SK-N-SH (cell line): ENCODE measurements at regions not wholly inside any gene's neighbourhood (a gene's known extent, or its start where the extent isn't known, plus 50 kb on each side); places are given as distances from the start of the nearest gene placed in this dataset.

Experiments
- CTCF ChIA-PET: fragments of 300-600, 350-600 bp; formaldehyde crosslinking; extraction: SDS; loops from one replicate; lab custom pipeline; 2021; lab: Yijun Ruan, JAX
- POLR2A ChIA-PET: fragments of 350-600 bp; sonication (Branson Sonifier 250); formaldehyde crosslinking; extraction: SDS; loops from one replicate; lab custom pipeline; 2020; ENCODE audit warnings: antibody characterized with exemption, inconsistent platforms; lab: Yijun Ruan, JAX
- DNase-seq: peaks from one replicate; pipeline ENCODE4 v3.0.0; 2012
- H2AFZ ChIP-seq: fragments of 200-600 bp; sonication (generic); 2 replicates; pipeline ENCODE4 v1.8.1; 2016; ENCODE audit warnings: antibody characterized with exemption, mild to moderate bottlenecking, low read depth
- H3F3A ChIP-seq: fragments of 200-600 bp; sonication (generic); replicated peaks from 2 replicates; pipeline ENCODE3; 2016; ENCODE audit warnings: antibody characterized with exemption, mild to moderate bottlenecking; ENCODE audit not compliant: insufficient read depth
- H3K27ac ChIP-seq, 2 experiments: fragments of 200-500 bp in 1 of 2; fragments of 200-600 bp in 1 of 2; sonication (Bioruptor generic) in 1 of 2; sonication (generic), shearing (Covaris generic) in 1 of 2; 2 replicates each; pipeline versions ENCODE4 v1.5.1 to v1.6.1; 2014 to 2016; ENCODE audit warnings: low read depth in 2 of 2, inconsistent platforms in 1 of 2, low read length in 1 of 2, mild to moderate bottlenecking in 1 of 2, mixed read lengths in 1 of 2
- H3K27me3 ChIP-seq: fragments of 200-600 bp; sonication (generic), shearing (Covaris generic); 2 replicates; pipeline ENCODE4 v1.6.1; 2016; ENCODE audit warnings: mixed run types; ENCODE audit not compliant: insufficient read depth
- H3K36me3 ChIP-seq, 2 experiments: fragments of 200-500 bp in 1 of 2; fragments of 200-600 bp in 1 of 2; sonication (Bioruptor generic) in 1 of 2; sonication (generic) in 1 of 2; replicated peaks in 1 of 2; 2 replicates each; pipeline versions ENCODE3 to v1.5.1; 2014 to 2016; ENCODE audit warnings: low read length in 1 of 2, mild to moderate bottlenecking in 1 of 2; ENCODE audit not compliant: insufficient read depth in 2 of 2, control insufficient read depth in 1 of 2
- H3K4me1 ChIP-seq, 2 experiments: fragments of 200-500 bp in 1 of 2; fragments of 200-600 bp in 1 of 2; sonication (Bioruptor generic) in 1 of 2; sonication (generic), shearing (Covaris generic) in 1 of 2; 2 replicates each; pipeline versions ENCODE4 v1.5.1 to v1.6.1; 2014 to 2016; ENCODE audit warnings: low read depth in 1 of 2, low read length in 1 of 2, mixed run types in 1 of 2; ENCODE audit not compliant: insufficient read depth in 2 of 2, control insufficient read depth in 1 of 2
- H3K4me2 ChIP-seq: fragments of 200-600 bp; sonication (generic), shearing (Covaris generic); 2 replicates; pipeline ENCODE4 v1.6.1; 2017; ENCODE audit warnings: mixed run types
- H3K4me3 ChIP-seq, 2 experiments: fragments of 200-500 bp in 1 of 2; fragments of 200-600 bp in 1 of 2; sonication (Bioruptor generic) in 1 of 2; sonication (generic), shearing (Covaris generic) in 1 of 2; 2 replicates each; pipeline versions ENCODE4 v1.5.1 to v1.8.1; 2014 to 2016; ENCODE audit warnings: low read depth in 2 of 2, inconsistent platforms in 1 of 2, low read length in 1 of 2, mild to moderate bottlenecking in 1 of 2, mixed read lengths in 1 of 2, moderate library complexity in 1 of 2
- H3K79me2 ChIP-seq: fragments of 200-600 bp; sonication (generic); 2 replicates; pipeline ENCODE4 v1.8.1; 2017; ENCODE audit warnings: mild to moderate bottlenecking; ENCODE audit not compliant: insufficient read depth
- H3K9ac ChIP-seq: fragments of 200-600 bp; sonication (generic); 2 replicates; pipeline ENCODE4 v1.6.1; 2017; ENCODE audit warnings: mixed run types
- H3K9me2 ChIP-seq: fragments of 200-600 bp; sonication (generic); 2 replicates; pipeline ENCODE4 v1.6.1; 2017; ENCODE audit warnings: mixed run types
- H3K9me3 ChIP-seq: fragments of 200-600 bp; sonication (generic); 2 replicates; pipeline ENCODE4 v1.6.1; 2017; ENCODE audit warnings: mixed run types, mild to moderate bottlenecking, moderate library complexity
- H4K20me1 ChIP-seq: fragments of 200-600 bp; sonication (generic); 2 replicates; pipeline ENCODE4 v1.6.1; 2017; ENCODE audit warnings: mild to moderate bottlenecking, mixed run types; ENCODE audit not compliant: insufficient read depth
- ELF1 ChIP-seq: IDR thresholded peaks from 2 replicates; pipeline ENCODE4 v1.4.0; 2012
- EZH2phosphoT487 ChIP-seq: fragments of 200-600 bp; sonication (generic); IDR thresholded peaks from 2 replicates; pipeline ENCODE4 v1.6.1; 2017; ENCODE audit warnings: low read depth, mixed run types, mild to moderate bottlenecking, antibody characterized with exemption, moderate library complexity, borderline replicate concordance
- FOXM1 ChIP-seq: IDR thresholded peaks from 2 replicates; pipeline ENCODE4 v1.4.0; 2012; ENCODE audit warnings: low read depth, mild to moderate bottlenecking
- JUND ChIP-seq: IDR thresholded peaks from 2 replicates; pipeline ENCODE4 v1.4.0; 2012
- TCF12 ChIP-seq: IDR thresholded peaks from 2 replicates; pipeline ENCODE4 v1.4.0; 2012
- TEAD4 ChIP-seq: IDR thresholded peaks from 2 replicates; pipeline ENCODE4 v1.4.0; 2012; ENCODE audit warnings: mild to moderate bottlenecking, borderline replicate concordance; ENCODE audit not compliant: insufficient read depth
- YY1 ChIP-seq: IDR thresholded peaks from 2 replicates; pipeline ENCODE4 v1.4.0; 2012; ENCODE audit warnings: low read depth, mild to moderate bottlenecking
- ZBTB33 ChIP-seq: IDR thresholded peaks from 2 replicates; pipeline ENCODE4 v1.4.0; 2012; ENCODE audit warnings: low read depth, borderline replicate concordance
- WGBS: methylation state at CpG from one replicate; pipeline ENCODE4 v1.1.6; 2017; ENCODE audit warnings: low lambda C conversion rate; 5-methylcytosine and 5-hydroxymethylcytosine counted together
- TF ChIP-seq, protein P1 (sequence below): fragments of 200-600 bp; sonication (generic); IDR thresholded peaks from 2 replicates; pipeline ENCODE4 v1.6.1; 2017; ENCODE audit warnings: antibody characterized with exemption, mild to moderate bottlenecking, moderate library complexity
- TF ChIP-seq, protein P2 (sequence below): IDR thresholded peaks from 2 replicates; pipeline ENCODE4 v1.6.1; 2012; ENCODE audit warnings: mild to moderate bottlenecking, low read depth, low read length, moderate library complexity
- TF ChIP-seq, protein P3 (sequence below): fragments of 150-350 bp; IDR thresholded peaks from 2 replicates; pipeline ENCODE4 v1.6.1; 2017; ENCODE audit warnings: antibody characterized with exemption, low read length, low read depth, borderline replicate concordance

GRCh38 chr5:138641547-138642298 is 66.5 kb upstream of the HSPA9 start (continued):
- TF ChIP-seq, protein P1, sequence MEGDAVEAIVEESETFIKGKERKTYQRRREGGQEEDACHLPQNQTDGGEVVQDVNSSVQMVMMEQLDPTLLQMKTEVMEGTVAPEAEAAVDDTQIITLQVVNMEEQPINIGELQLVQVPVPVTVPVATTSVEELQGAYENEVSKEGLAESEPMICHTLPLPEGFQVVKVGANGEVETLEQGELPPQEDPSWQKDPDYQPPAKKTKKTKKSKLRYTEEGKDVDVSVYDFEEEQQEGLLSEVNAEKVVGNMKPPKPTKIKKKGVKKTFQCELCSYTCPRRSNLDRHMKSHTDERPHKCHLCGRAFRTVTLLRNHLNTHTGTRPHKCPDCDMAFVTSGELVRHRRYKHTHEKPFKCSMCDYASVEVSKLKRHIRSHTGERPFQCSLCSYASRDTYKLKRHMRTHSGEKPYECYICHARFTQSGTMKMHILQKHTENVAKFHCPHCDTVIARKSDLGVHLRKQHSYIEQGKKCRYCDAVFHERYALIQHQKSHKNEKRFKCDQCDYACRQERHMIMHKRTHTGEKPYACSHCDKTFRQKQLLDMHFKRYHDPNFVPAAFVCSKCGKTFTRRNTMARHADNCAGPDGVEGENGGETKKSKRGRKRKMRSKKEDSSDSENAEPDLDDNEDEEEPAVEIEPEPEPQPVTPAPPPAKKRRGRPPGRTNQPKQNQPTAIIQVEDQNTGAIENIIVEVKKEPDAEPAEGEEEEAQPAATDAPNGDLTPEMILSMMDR: peak; percentile 91
- TF ChIP-seq, all 33 proteins: peak for 7

GRCh38 chr5:138640646-138641254 is 65.5 kb upstream of the HSPA9 start:
- WGBS: 86% methylated on average over 5 of the region's 7 CpGs
- H3K27me3 ChIP-seq: no peaks in the 10 kb centered on the region; the same call in 1 of the 2 replicates

More at GRCh38 chr5:138640646-138641254, 65.5 kb upstream of the HSPA9 start:
- Histone ChIP-seq H3K9me3 (no peaks in the 10 kb centered on the region), H3K27ac (no peak overlapping the region), H3K36me3 (no peaks in the 10 kb centered on the region), H3K9me2 (no peaks in the 10 kb centered on the region), H3K4me2 (no peak overlapping the region), H3K4me3 (no peak overlapping the region), H3F3A (no peaks in the 10 kb centered on the region), H3K79me2 (no peaks in the 10 kb centered on the region), H2AFZ (no peak overlapping the region), H3K4me1 (peaks cover 0 to 12% of the 10 kb centered on the region in 2 experiments; a peak in 1 of 4 replicates), H3K9ac (no peak overlapping the region), H4K20me1 (no peaks in the 10 kb centered on the region)
- ChIA-PET POLR2A (interaction anchor here (1.5 kb wide), 1 partner anchor 29 kb away, joined by 5 read pairs; no protein-coding TSS in a partner anchor), CTCF (interaction anchor here (0.7 to 4.3 kb wide), 30 partner anchors 9 to 632 kb away, joined by 3 to 29 read pairs (median 4); no protein-coding TSS in a partner anchor)
- no peak for DNase-seq
- TF ChIP-seq, protein P2, sequence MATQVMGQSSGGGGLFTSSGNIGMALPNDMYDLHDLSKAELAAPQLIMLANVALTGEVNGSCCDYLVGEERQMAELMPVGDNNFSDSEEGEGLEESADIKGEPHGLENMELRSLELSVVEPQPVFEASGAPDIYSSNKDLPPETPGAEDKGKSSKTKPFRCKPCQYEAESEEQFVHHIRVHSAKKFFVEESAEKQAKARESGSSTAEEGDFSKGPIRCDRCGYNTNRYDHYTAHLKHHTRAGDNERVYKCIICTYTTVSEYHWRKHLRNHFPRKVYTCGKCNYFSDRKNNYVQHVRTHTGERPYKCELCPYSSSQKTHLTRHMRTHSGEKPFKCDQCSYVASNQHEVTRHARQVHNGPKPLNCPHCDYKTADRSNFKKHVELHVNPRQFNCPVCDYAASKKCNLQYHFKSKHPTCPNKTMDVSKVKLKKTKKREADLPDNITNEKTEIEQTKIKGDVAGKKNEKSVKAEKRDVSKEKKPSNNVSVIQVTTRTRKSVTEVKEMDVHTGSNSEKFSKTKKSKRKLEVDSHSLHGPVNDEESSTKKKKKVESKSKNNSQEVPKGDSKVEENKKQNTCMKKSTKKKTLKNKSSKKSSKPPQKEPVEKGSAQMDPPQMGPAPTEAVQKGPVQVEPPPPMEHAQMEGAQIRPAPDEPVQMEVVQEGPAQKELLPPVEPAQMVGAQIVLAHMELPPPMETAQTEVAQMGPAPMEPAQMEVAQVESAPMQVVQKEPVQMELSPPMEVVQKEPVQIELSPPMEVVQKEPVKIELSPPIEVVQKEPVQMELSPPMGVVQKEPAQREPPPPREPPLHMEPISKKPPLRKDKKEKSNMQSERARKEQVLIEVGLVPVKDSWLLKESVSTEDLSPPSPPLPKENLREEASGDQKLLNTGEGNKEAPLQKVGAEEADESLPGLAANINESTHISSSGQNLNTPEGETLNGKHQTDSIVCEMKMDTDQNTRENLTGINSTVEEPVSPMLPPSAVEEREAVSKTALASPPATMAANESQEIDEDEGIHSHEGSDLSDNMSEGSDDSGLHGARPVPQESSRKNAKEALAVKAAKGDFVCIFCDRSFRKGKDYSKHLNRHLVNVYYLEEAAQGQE: no peak
- TF ChIP-seq JUND (no peak), ZBTB33 (no peak), ELF1 (no peak), TCF12 (no peak), YY1 (no peak), TEAD4 (no peak), EZH2phosphoT487 (no peak), FOXM1 (no peak)
- TF ChIP-seq, protein P1: no peak
- TF ChIP-seq, protein P3, sequence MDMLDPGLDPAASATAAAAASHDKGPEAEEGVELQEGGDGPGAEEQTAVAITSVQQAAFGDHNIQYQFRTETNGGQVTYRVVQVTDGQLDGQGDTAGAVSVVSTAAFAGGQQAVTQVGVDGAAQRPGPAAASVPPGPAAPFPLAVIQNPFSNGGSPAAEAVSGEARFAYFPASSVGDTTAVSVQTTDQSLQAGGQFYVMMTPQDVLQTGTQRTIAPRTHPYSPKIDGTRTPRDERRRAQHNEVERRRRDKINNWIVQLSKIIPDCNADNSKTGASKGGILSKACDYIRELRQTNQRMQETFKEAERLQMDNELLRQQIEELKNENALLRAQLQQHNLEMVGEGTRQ: no peak
